SK-N-SH treated with all-trans-retinoic acid at 6 μM for 48 hours (cell line): ENCODE measurements at regions not wholly inside any gene's neighbourhood (a gene's known extent, or its start where the extent isn't known, plus 50 kb on each side); places are given as distances from the start of the nearest gene placed in this dataset.

Source experiments
- ATAC-seq: fragments of 200-7000 bp; cut with Tn5 transposase; 3 replicates; pipeline ENCODE4 v1.9.1; 2020; ENCODE audit warnings: mild to moderate bottlenecking, moderate library complexity
- ARNTL ChIP-seq: fragments of 450-650 bp; formaldehyde crosslinking; IDR thresholded peaks from 2 replicates; pipeline ENCODE4 v1.5.0; 2020; ENCODE audit warnings: low read depth, mild to moderate bottlenecking, moderate library complexity, borderline replicate concordance
- BACH2 ChIP-seq: fragments of 250-450 bp; sonication (Bioruptor Pico); IDR thresholded peaks from 2 replicates; pipeline ENCODE4 v1.9.0; 2021; ENCODE audit warnings: mild to moderate bottlenecking, borderline replicate concordance
- CREB5 ChIP-seq: fragments of 250-450 bp; sonication (Bioruptor Pico); IDR thresholded peaks from 2 replicates; pipeline ENCODE4 v1.5.1; 2020; ENCODE audit warnings: low read depth, mild to moderate bottlenecking, moderate library complexity
- CSDC2 ChIP-seq: fragments of 250-450 bp; sonication (Bioruptor Pico); IDR thresholded peaks from 2 replicates; pipeline ENCODE4 v1.5.0; 2020; ENCODE audit warnings: mild to moderate bottlenecking, moderate library complexity
- CSRNP3 ChIP-seq: fragments of 250-450 bp; sonication (Bioruptor Pico); IDR thresholded peaks from 2 replicates; pipeline ENCODE4 v1.5.1; 2021; ENCODE audit warnings: mild to moderate bottlenecking, moderate library complexity
- GLIS3 ChIP-seq: fragments of 250-450 bp; sonication (Bioruptor Pico); IDR thresholded peaks from 2 replicates; pipeline ENCODE4 v1.5.0; 2020; ENCODE audit warnings: mild to moderate bottlenecking, moderate library complexity
- ISL1 ChIP-seq: fragments of 250-450 bp; sonication (Bioruptor Pico); IDR thresholded peaks from 2 replicates; pipeline ENCODE4 v2.1.2; 2022; ENCODE audit warnings: mild to moderate bottlenecking, moderate library complexity
- OSR1 ChIP-seq: fragments of 250-450 bp; sonication (Bioruptor Pico); IDR thresholded peaks from 2 replicates; pipeline ENCODE4 v1.8.0; 2022; ENCODE audit warnings: moderate library complexity, mild to moderate bottlenecking, inconsistent platforms
- PPARA ChIP-seq: fragments of 250-450 bp; sonication (Bioruptor Pico); IDR thresholded peaks from 2 replicates; pipeline ENCODE4 v1.5.0; 2020; ENCODE audit warnings: mild to moderate bottlenecking, borderline replicate concordance
- TOX ChIP-seq: fragments of 250-450 bp; sonication (Bioruptor Pico); IDR thresholded peaks from 2 replicates; pipeline ENCODE4 v1.8.0; 2021; ENCODE audit warnings: mild to moderate bottlenecking, moderate library complexity, borderline replicate concordance
- ZC3H10 ChIP-seq: fragments of 250-450 bp; sonication (Bioruptor Pico); IDR thresholded peaks from 2 replicates; pipeline ENCODE4 v1.5.1; 2021; ENCODE audit warnings: mild to moderate bottlenecking, moderate library complexity
- ZFP3 ChIP-seq: fragments of 250-450 bp; sonication (Bioruptor Pico); IDR thresholded peaks from 2 replicates; pipeline ENCODE4 v1.5.0; 2020; ENCODE audit warnings: mild to moderate bottlenecking, moderate library complexity
- ZFP30 ChIP-seq: fragments of 450-650 bp; formaldehyde crosslinking; IDR thresholded peaks from 2 replicates; pipeline ENCODE4 v1.5.0; 2022; ENCODE audit warnings: mild to moderate bottlenecking, moderate library complexity
- ZNF565 ChIP-seq: fragments of 450-650 bp; formaldehyde crosslinking; conservative IDR thresholded peaks from 2 replicates; pipeline ENCODE4 v1.5.0; 2020; ENCODE audit warnings: low read depth, mild to moderate bottlenecking, moderate library complexity
- ZNF70 ChIP-seq: fragments of 450-650 bp; formaldehyde crosslinking; IDR thresholded peaks from 2 replicates; pipeline ENCODE4 v1.5.0; 2020; ENCODE audit warnings: mild to moderate bottlenecking, moderate library complexity
- TF ChIP-seq, protein P1 (sequence below): fragments of 250-450 bp; sonication (Bioruptor Pico); IDR thresholded peaks from 2 replicates; pipeline ENCODE4 v1.5.0; 2020; ENCODE audit warnings: mild to moderate bottlenecking, moderate library complexity
- TF ChIP-seq, protein P2 (sequence below): fragments of 250-450 bp; sonication (Bioruptor Pico); IDR thresholded peaks from 2 replicates; pipeline ENCODE4 v1.8.0; 2021; ENCODE audit warnings: low read depth, mild to moderate bottlenecking, moderate library complexity, borderline replicate concordance
- TF ChIP-seq, protein P3 (sequence below): fragments of 250-450 bp; sonication (Bioruptor Pico); IDR thresholded peaks from 2 replicates; pipeline ENCODE4 v1.8.0; 2020; ENCODE audit warnings: mild to moderate bottlenecking, moderate library complexity, borderline replicate concordance

GRCh38 chr2:65675350-65675749, 243.0 kb upstream of the SPRED2 start:
- TF ChIP-seq ZC3H10 (CRISPR knock-in tag): no peak
- TF ChIP-seq, all 23 proteins: peak for 0

DNA sequence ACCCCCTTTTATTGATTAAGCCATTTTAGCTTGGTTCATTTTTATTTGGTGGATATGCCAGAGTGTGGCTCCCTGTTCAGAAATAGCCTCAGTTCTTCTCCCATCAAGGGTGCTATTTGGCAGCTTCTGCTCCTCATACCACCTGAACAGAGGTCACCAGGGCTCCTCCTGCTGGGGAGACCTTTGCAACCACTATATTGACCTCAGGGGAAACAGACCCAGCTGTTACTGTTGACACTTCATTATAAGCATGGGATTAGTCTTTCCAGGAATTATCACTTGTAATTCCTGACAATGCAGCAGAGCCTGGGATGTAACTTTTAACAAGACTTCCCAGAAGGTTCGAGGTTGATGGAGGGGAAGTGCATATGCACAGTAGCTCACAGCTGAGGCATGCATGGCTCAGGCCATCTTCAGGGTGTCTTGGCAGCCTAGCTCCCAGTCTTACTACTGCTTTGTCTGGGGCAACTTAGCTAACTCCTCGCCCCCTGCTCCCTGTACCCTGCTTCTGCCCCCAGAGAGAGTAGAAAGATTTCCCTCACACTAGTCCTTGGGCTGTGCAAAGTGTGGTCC, 239.4 kb upstream of the SPRED2 start:
- ATAC-seq: no peak
- TF ChIP-seq, protein P1, sequence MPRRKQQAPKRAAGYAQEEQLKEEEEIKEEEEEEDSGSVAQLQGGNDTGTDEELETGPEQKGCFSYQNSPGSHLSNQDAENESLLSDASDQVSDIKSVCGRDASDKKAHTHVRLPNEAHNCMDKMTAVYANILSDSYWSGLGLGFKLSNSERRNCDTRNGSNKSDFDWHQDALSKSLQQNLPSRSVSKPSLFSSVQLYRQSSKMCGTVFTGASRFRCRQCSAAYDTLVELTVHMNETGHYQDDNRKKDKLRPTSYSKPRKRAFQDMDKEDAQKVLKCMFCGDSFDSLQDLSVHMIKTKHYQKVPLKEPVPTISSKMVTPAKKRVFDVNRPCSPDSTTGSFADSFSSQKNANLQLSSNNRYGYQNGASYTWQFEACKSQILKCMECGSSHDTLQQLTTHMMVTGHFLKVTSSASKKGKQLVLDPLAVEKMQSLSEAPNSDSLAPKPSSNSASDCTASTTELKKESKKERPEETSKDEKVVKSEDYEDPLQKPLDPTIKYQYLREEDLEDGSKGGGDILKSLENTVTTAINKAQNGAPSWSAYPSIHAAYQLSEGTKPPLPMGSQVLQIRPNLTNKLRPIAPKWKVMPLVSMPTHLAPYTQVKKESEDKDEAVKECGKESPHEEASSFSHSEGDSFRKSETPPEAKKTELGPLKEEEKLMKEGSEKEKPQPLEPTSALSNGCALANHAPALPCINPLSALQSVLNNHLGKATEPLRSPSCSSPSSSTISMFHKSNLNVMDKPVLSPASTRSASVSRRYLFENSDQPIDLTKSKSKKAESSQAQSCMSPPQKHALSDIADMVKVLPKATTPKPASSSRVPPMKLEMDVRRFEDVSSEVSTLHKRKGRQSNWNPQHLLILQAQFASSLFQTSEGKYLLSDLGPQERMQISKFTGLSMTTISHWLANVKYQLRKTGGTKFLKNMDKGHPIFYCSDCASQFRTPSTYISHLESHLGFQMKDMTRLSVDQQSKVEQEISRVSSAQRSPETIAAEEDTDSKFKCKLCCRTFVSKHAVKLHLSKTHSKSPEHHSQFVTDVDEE (CRISPR knock-in tag): no peak
- no peak for TF ChIP-seq ZNF70 (CRISPR knock-in tag)
- TF ChIP-seq ZC3H10 (CRISPR knock-in tag): no peak
- no peak for TF ChIP-seq ISL1
- no peak for TF ChIP-seq CSDC2
- TF ChIP-seq ARNTL (CRISPR knock-in tag): no peak
- TF ChIP-seq BACH2: no peak

More at GRCh38 chr2:65675350-65675749, 243.0 kb upstream of the SPRED2 start:
- no peak for ATAC-seq

GRCh38 chr2:65669574-65669973, 237.2 kb upstream of the SPRED2 start:
- TF ChIP-seq, protein P2, sequence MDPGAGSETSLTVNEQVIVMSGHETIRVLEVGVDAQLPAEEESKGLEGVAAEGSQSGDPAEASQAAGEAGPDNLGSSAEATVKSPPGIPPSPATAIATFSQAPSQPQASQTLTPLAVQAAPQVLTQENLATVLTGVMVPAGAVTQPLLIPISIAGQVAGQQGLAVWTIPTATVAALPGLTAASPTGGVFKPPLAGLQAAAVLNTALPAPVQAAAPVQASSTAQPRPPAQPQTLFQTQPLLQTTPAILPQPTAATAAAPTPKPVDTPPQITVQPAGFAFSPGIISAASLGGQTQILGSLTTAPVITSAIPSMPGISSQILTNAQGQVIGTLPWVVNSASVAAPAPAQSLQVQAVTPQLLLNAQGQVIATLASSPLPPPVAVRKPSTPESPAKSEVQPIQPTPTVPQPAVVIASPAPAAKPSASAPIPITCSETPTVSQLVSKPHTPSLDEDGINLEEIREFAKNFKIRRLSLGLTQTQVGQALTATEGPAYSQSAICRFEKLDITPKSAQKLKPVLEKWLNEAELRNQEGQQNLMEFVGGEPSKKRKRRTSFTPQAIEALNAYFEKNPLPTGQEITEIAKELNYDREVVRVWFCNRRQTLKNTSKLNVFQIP (CRISPR knock-in tag): no peak
- TF ChIP-seq GLIS3 (CRISPR knock-in tag): no peak
- no peak for TF ChIP-seq PPARA (CRISPR knock-in tag)
- TF ChIP-seq BACH2: no peak
- TF ChIP-seq ZNF565: no peak
- no peak for ATAC-seq

- no peak for ATAC-seq
- no peak for TF ChIP-seq ZFP3 (CRISPR knock-in tag)
- TF ChIP-seq CSDC2: no peak
- TF ChIP-seq, protein P3, sequence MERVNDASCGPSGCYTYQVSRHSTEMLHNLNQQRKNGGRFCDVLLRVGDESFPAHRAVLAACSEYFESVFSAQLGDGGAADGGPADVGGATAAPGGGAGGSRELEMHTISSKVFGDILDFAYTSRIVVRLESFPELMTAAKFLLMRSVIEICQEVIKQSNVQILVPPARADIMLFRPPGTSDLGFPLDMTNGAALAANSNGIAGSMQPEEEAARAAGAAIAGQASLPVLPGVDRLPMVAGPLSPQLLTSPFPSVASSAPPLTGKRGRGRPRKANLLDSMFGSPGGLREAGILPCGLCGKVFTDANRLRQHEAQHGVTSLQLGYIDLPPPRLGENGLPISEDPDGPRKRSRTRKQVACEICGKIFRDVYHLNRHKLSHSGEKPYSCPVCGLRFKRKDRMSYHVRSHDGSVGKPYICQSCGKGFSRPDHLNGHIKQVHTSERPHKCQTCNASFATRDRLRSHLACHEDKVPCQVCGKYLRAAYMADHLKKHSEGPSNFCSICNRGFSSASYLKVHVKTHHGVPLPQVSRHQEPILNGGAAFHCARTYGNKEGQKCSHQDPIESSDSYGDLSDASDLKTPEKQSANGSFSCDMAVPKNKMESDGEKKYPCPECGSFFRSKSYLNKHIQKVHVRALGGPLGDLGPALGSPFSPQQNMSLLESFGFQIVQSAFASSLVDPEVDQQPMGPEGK: no peak
- TF ChIP-seq ZFP30 (CRISPR knock-in tag): no peak
- TF ChIP-seq OSR1: no peak
- no peak for TF ChIP-seq CREB5 (CRISPR knock-in tag)
- TF ChIP-seq TOX: no peak
- TF ChIP-seq ZNF70 (CRISPR knock-in tag): no peak
- TF ChIP-seq ZNF565: no peak
- TF ChIP-seq, protein P2 (CRISPR knock-in tag): no peak
- TF ChIP-seq CSRNP3: no peak
- no peak for TF ChIP-seq ARNTL (CRISPR knock-in tag)
Observed at GRCh38 chr2:65668744-65669143, 236.3 kb upstream of the SPRED2 start.
